SJSA1 (cell line): ENCODE measurements at regions not wholly inside any gene's neighbourhood (a gene's known extent, or its start where the extent isn't known, plus 50 kb on each side); places are given as distances from the start of the nearest gene placed in this dataset.

Experiments used
- DNase-seq, 2 experiments: peaks; one replicate each; pipeline ENCODE4 v3.0.0-alpha.2; 2015 to 2020; ENCODE audit warnings: low spot score in 2 of 2, low read depth in 1 of 2
- H3K27ac ChIP-seq: fragments of 250-450 bp; sonication (Bioruptor Pico); 2 replicates; pipeline ENCODE4 v1.5.1; 2020; ENCODE audit warnings: mild to moderate bottlenecking, moderate library complexity
- H3K27me3 ChIP-seq: fragments of 250-450 bp; sonication (Bioruptor Pico); replicated peaks from 2 replicates; pipeline ENCODE4 v1.5.1; 2020; ENCODE audit warnings: mild to moderate bottlenecking, moderate library complexity
- H3K36me3 ChIP-seq: fragments of 250-450 bp; sonication (Bioruptor Pico); 2 replicates; pipeline ENCODE4 v1.5.1; 2020; ENCODE audit warnings: mild to moderate bottlenecking
- H3K4me1 ChIP-seq: fragments of 250-450 bp; sonication (Bioruptor Pico); replicated peaks from 2 replicates; pipeline ENCODE4 v1.6.1; 2021; ENCODE audit warnings: mild to moderate bottlenecking
- H3K4me3 ChIP-seq: fragments of 250-450 bp; sonication (Bioruptor Pico); 2 replicates; pipeline ENCODE4 v1.5.1; 2020; ENCODE audit warnings: mild to moderate bottlenecking
- H3K9me3 ChIP-seq: fragments of 250-450 bp; sonication (Bioruptor Pico); replicated peaks from 2 replicates; pipeline ENCODE4 v1.5.1; 2020; ENCODE audit warnings: mild to moderate bottlenecking

- DNase-seq: no peak
- Histone ChIP-seq H3K4me1 (no peaks in the 10 kb centered on the region), H3K27me3 (no peaks in the 10 kb centered on the region), H3K27ac (no peak overlapping the region), H3K9me3 (no peaks in the 10 kb centered on the region), H3K4me3 (no peak overlapping the region), H3K36me3 (no peaks in the 10 kb centered on the region)
Observed at GRCh38 chr2:211084352-211084751, 528.0 kb downstream of the CPS1 start.

DNA sequence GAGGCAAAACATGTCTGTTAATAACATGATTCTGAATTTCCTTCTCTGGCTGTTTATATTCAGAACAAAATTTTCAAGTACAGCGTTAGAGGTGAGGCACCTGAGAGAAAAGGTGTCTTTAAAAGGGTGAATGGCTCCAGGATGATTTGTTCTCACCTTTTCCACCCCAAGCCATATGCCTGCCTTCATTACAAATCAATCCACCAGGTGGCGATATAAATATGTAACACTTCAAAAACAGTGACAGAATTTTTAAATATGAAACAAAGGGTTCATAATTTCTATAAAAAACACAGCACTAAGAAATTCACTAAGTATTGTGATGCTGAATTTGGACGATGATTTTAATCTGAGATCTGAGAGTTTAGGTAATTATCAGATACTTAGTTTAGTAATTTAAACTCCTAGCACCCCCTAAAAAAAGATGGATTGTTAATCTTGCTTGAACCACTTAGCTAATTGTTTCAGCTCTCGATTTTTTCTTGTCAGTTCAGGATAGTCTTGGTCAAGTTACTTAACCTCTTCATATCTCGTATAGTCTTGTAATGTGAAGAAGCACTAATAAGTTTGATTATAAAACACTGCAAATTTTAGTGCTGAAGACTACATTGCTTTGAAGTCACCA lies 528.8 kb downstream of the CPS1 start:
- DNase-seq: peak in 1 of 2 experiments; percentile 1
- H3K27ac ChIP-seq: no peak overlapping the region

DNA sequence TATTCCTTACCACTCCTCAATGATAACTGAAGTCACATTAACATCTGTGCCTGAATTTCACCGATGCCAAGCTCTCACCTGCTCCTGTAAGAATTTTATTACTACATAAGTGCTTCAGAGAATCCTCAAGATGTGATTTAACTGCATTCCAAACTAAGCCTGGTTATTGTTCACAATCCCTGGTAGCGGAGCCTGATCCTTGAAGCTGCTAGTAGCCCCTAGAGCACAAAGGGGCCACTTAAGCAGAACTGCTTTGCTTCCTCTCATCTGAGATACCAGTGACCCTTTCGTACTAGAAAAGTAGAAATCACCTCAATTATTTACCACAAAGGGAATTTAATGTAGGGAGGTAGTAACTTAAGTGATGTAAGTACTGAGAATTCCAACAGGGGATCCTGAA lies 529.6 kb downstream of the CPS1 start:
- Histone ChIP-seq H3K27me3 (no peaks in the 10 kb centered on the region), H3K27ac (no peak overlapping the region), H3K9me3 (no peaks in the 10 kb centered on the region), H3K4me1 (no peaks in the 10 kb centered on the region), H3K4me3 (no peak overlapping the region), H3K36me3 (no peaks in the 10 kb centered on the region)
- DNase-seq: no peak

More for the DNA sequence above, 528.8 kb downstream of the CPS1 start:
- no peaks in the 10 kb centered on the region for H3K36me3 ChIP-seq
- H3K4me3 ChIP-seq: no peak overlapping the region
- no peaks in the 10 kb centered on the region for H3K27me3 ChIP-seq
- H3K4me1 ChIP-seq: no peaks in the 10 kb centered on the region
- H3K9me3 ChIP-seq: no peaks in the 10 kb centered on the region

DNA sequence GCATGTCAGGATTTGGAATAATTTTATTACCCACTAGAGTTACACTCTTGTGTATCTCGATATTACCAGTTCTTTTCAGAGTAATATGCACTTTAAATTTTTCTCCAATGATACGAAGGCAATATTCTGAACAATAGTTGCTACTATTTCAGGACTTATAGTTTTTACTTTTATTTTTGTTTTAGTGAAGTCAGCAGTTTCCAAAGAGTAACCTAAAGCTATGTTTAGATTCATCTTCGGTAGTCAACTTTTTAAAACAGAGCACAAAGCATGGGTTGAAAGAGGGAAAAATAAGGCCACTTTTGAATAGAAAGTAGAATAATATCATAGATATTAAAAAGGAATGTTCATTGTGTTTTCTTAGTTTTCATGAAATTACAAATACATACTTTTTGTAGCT lies 532.7 kb downstream of the CPS1 start:
- no peak overlapping the region for H3K4me3 ChIP-seq
- H3K4me1 ChIP-seq: no peaks in the 10 kb centered on the region
- no peak for DNase-seq
- no peak overlapping the region for H3K27ac ChIP-seq
- H3K27me3 ChIP-seq: no peaks in the 10 kb centered on the region
- no peaks in the 10 kb centered on the region; the same call in 1 of the 2 replicates for H3K9me3 ChIP-seq
- no peaks in the 10 kb centered on the region for H3K36me3 ChIP-seq

- no peak for DNase-seq
- Histone ChIP-seq H3K4me1 (no peaks in the 10 kb centered on the region), H3K27me3 (no peaks in the 10 kb centered on the region), H3K27ac (no peak overlapping the region), H3K36me3 (no peaks in the 10 kb centered on the region), H3K4me3 (no peak overlapping the region), H3K9me3 (no peaks in the 10 kb centered on the region; the same call in 1 of the 2 replicates)
Observed at GRCh38 chr2:211093743-211094303, 537.4 kb downstream of the CPS1 start.

GRCh38 chr2:211103989-211104388 lies 547.6 kb downstream of the CPS1 start:
- H3K36me3 ChIP-seq: no peaks in the 10 kb centered on the region
- no peak for DNase-seq
- no peak overlapping the region for H3K4me3 ChIP-seq
- H3K9me3 ChIP-seq: no peaks in the 10 kb centered on the region
- no peak overlapping the region for H3K27ac ChIP-seq
- H3K27me3 ChIP-seq: no peaks in the 10 kb centered on the region
- no peaks in the 10 kb centered on the region for H3K4me1 ChIP-seq

GRCh38 chr2:211113334-211114175 lies 557.2 kb downstream of the CPS1 start:
- no peaks in the 10 kb centered on the region for H3K4me1 ChIP-seq
- no peak overlapping the region for H3K27ac ChIP-seq
- H3K9me3 ChIP-seq: no peaks in the 10 kb centered on the region
- no peaks in the 10 kb centered on the region for H3K27me3 ChIP-seq
- no peaks in the 10 kb centered on the region for H3K36me3 ChIP-seq
- no peak overlapping the region for H3K4me3 ChIP-seq
- no peak for DNase-seq

GRCh38 chr2:211114826-211115455 lies 558.5 kb downstream of the CPS1 start:
- DNase-seq: no peak
- no peaks in the 10 kb centered on the region for H3K9me3 ChIP-seq
- no peaks in the 10 kb centered on the region for H3K4me1 ChIP-seq
- no peaks in the 10 kb centered on the region for H3K36me3 ChIP-seq
- H3K27ac ChIP-seq: no peak overlapping the region
- H3K4me3 ChIP-seq: no peak overlapping the region
- no peaks in the 10 kb centered on the region for H3K27me3 ChIP-seq

GRCh38 chr2:211117026-211117425 lies 560.6 kb downstream of the CPS1 start:
- no peak for DNase-seq
- H3K4me1 ChIP-seq: no peaks in the 10 kb centered on the region
- H3K27me3 ChIP-seq: no peaks in the 10 kb centered on the region
- no peaks in the 10 kb centered on the region for H3K9me3 ChIP-seq
- no peaks in the 10 kb centered on the region for H3K36me3 ChIP-seq
- H3K27ac ChIP-seq: no peak overlapping the region
- no peak overlapping the region for H3K4me3 ChIP-seq

DNA sequence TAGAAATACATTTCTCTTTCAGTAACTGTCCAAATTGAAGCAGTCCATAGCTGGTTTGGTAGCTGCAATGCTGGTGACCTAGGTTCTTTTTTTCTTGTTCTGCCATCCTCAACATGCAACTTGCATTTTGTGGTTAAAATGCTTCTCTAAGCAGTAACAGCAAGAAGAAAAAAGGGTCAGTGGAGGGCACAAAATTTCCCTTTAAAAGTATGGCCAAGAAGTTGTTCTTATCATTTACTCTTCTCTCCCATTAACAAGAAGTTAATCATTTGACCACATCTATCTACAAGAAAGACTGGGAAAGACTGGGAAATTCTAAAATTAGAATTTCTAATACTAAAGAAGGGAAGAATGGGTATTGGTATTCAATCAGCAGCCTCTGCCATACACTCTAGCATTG lies 569.9 kb downstream of the CPS1 start:
- Histone ChIP-seq H3K36me3 (no peaks in the 10 kb centered on the region), H3K4me3 (no peak overlapping the region)
- no peak for DNase-seq

GRCh38 chr2:211127501-211127900 lies 571.1 kb downstream of the CPS1 start:
- H3K27me3 ChIP-seq: no peaks in the 10 kb centered on the region
- no peak for DNase-seq

More for the DNA sequence above, 569.9 kb downstream of the CPS1 start:
- H3K27me3 ChIP-seq: no peaks in the 10 kb centered on the region
- no peak overlapping the region for H3K27ac ChIP-seq
- H3K4me1 ChIP-seq: no peaks in the 10 kb centered on the region
- no peaks in the 10 kb centered on the region for H3K9me3 ChIP-seq

DNA sequence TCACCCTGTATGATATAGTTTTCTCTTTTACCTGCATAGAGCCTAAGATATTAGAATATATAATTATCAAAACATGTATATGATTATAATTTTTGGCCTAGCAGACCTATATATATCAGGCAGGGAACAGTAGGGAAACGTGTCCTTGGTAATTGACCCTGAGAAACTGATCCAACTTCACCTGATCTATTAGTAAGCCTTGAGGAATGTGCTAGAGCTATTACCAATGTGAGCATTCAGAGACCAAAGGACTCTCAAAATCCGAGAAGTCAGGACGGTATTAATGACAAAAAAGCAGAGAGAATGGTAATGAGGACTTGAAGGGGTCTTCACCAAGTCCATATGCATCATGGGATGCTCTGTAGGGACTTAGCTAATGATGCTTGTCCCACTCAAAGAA lies 571.9 kb downstream of the CPS1 start:
- no peaks in the 10 kb centered on the region for H3K9me3 ChIP-seq
- no peak for DNase-seq
- no peaks in the 10 kb centered on the region for H3K27me3 ChIP-seq
- H3K36me3 ChIP-seq: no peaks in the 10 kb centered on the region
- no peak overlapping the region for H3K4me3 ChIP-seq
- H3K4me1 ChIP-seq: no peaks in the 10 kb centered on the region
- H3K27ac ChIP-seq: no peak overlapping the region

More at GRCh38 chr2:211127501-211127900, 571.1 kb downstream of the CPS1 start:
- no peaks in the 10 kb centered on the region for H3K4me1 ChIP-seq
- no peak overlapping the region for H3K4me3 ChIP-seq
- H3K27ac ChIP-seq: no peak overlapping the region
- H3K9me3 ChIP-seq: no peaks in the 10 kb centered on the region
- no peaks in the 10 kb centered on the region for H3K36me3 ChIP-seq

- DNase-seq: no peak
- no peaks in the 10 kb centered on the region for H3K36me3 ChIP-seq
Observed at GRCh38 chr2:211129798-211130197, 573.4 kb downstream of the CPS1 start.

GRCh38 chr2:211132046-211132445 lies 575.6 kb downstream of the CPS1 start:
- H3K4me1 ChIP-seq: no peaks in the 10 kb centered on the region
- no peaks in the 10 kb centered on the region for H3K36me3 ChIP-seq
- H3K4me3 ChIP-seq: no peak overlapping the region
- no peak overlapping the region for H3K27ac ChIP-seq
- no peaks in the 10 kb centered on the region for H3K9me3 ChIP-seq
- H3K27me3 ChIP-seq: no peaks in the 10 kb centered on the region
- DNase-seq: no peak

More at GRCh38 chr2:211129798-211130197, 573.4 kb downstream of the CPS1 start:
- Histone ChIP-seq H3K9me3 (no peaks in the 10 kb centered on the region), H3K27ac (no peak overlapping the region), H3K4me3 (no peak overlapping the region), H3K27me3 (no peaks in the 10 kb centered on the region), H3K4me1 (no peaks in the 10 kb centered on the region)
